A204.1 (cell line): ENCODE measurements at regions not wholly inside any gene's neighbourhood (a gene's known extent, or its start where the extent isn't known, plus 50 kb on each side); places are given as distances from the start of the nearest gene placed in this dataset.

ENCODE experiments used
- FAIRE-seq: peaks from 2 replicates; lab custom pipeline; 2012; peaks lifted over from hg19 to GRCh38; lab: Jason Lieb, UNC

- no peak for FAIRE-seq
These were observed 244.6 kb upstream of the UBE2E3 start for GRCh38 chr2:180735799-180736198.

- no peak for FAIRE-seq
These were observed 246.0 kb upstream of the UBE2E3 start for GRCh38 chr2:180734382-180734781.

- FAIRE-seq = no peak
These were observed 247.1 kb upstream of the UBE2E3 start for GRCh38 chr2:180733330-180733729.

DNA sequence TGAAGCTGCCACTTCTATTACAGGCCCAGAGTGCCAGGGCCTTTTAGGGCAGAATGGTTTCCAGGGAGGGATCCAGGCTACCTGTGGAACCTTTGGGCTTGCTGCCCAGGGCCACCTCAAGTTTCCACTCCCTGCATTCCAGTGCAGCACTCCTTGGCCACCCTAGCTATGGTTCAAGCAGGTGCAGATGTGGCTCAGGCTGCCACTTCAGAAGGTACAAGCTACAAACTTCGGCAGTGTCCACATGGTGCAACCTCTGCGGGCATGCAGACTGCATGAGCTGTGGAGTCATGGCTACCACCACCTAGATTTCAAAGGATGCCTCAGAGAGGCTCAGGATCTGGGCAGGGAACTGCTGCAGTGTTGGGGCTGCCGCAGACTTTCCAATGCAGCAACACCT, 248.1 kb upstream of the UBE2E3 start:
- no peak for FAIRE-seq

DNA sequence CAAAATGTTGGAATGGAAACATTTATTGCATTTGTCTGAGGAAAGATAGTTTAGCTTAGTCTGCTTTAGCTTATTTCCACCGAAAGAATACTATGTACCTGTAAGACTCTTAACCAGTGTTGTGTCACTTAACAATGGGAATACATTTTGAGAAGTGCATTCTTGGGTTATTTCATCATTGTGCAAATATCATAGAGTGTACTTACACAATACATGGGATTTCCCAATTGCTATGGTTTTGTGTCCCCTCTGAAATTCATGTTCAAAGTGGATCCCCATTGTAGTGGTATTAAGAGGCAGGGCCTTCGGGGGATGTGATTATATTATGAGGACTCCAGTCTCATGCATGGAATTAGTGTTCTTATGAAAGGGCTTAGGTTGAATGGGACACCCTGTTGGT, 249.4 kb upstream of the UBE2E3 start:
- no peak for FAIRE-seq

- no peak for FAIRE-seq
These were observed 251.4 kb upstream of the UBE2E3 start for GRCh38 chr2:180728928-180729559.

- no peak for FAIRE-seq
These were observed 256.7 kb upstream of the UBE2E3 start for GRCh38 chr2:180723712-180724111.

GRCh38 chr2:180722551-180723239, 257.7 kb upstream of the UBE2E3 start:
- FAIRE-seq = no peak

GRCh38 chr2:180720829-180721228, 259.6 kb upstream of the UBE2E3 start:
- FAIRE-seq = no peak

- FAIRE-seq = no peak
These were observed 262.8 kb upstream of the UBE2E3 start for GRCh38 chr2:180717588-180717987.

- FAIRE-seq = no peak
These were observed 263.9 kb upstream of the UBE2E3 start for GRCh38 chr2:180716186-180717180.

GRCh38 chr2:180715044-180715443, 265.4 kb upstream of the UBE2E3 start:
- FAIRE-seq = no peak

DNA sequence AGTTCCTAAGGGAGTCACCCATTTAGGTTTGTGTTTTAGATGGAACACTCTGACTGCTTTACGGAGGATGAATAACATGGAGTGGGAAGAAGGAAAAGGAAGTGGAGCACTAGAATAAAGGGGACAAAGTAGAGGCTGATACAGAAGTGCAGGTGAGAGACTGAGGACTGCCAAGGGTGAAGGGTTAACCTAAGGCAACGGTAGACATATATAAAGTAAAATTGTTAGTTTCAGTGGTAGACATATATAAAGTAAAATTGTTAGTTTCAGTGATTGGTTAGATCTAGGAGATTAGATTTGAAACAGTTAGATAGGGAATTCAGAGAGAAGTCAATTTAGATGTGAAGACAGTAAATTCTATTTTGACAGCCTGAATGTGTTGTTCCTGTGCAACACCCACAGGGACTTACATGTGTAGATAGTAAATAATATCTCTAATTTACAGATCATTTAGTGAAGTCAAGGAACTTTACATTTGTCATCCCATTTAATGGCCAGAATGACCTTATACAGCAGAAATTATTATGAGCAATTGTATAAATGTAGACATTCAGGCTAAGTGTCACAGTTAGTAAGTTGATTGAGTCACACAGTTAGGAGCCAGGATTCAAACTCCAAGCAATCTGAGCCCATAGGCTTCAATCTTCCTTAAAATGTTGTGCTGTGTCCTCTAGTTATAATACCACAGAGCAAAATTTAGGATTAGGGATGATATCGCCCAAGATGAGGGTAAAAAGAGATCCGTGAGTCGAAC, 270.8 kb upstream of the UBE2E3 start:
- no peak for FAIRE-seq

DNA sequence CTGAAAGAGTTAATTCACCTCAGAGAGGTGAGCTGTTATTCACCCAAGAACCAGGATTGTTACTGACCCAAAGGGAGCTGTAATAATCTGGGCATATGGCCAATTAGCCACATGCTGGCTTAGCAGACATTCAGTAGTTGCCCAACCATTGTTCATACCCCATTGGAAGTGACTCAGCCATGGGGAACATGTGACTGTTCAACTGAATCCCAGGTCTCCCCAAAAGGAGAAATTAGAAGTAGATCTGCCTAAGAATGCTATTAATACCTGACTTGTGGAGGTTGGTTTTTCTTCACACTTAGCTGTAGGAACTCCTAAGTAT, 272.6 kb upstream of the UBE2E3 start:
- no peak for FAIRE-seq

- FAIRE-seq = no peak
These were observed 273.1 kb upstream of the UBE2E3 start for GRCh38 chr2:180707175-180707883.

DNA sequence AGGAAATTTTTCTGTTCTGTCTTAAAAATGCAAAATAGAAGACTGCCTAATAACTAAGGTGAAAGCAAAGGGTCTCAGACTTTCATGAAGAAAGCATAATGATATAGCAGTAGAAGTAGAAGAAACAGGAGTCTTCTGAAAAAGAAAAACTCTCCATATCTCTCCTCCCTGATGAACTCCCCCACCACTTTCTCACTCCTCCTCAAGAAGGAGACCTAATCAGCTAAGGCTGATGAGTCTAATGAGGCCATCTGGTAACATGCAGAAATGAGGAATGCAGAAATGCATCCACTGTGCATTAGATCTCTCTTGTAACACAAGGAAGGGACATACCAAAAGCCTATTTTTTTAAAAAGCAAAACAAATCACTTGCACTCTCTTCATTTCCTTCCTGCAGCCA, 273.7 kb upstream of the UBE2E3 start:
- no peak for FAIRE-seq

DNA sequence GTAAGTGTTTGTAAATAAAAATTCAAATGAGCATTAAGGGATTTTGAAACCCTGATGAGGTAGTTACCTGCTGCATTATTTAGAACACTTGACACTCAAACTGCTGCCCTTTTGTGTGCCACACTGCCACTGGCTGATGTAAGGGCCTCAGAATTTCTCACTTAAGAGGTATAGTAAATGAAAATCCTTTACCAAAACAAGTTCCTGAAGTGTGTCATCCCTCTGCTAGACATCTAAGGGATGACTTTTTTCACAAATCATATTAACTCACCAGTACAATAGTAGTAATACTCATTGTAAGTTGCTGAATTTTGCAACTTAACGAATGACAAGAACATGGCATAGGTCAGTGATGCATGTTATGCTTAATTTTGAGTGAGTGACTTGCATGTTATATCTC, 274.9 kb upstream of the UBE2E3 start:
- no peak for FAIRE-seq

GRCh38 chr2:180705122-180705521, 275.3 kb upstream of the UBE2E3 start:
- no peak for FAIRE-seq

DNA sequence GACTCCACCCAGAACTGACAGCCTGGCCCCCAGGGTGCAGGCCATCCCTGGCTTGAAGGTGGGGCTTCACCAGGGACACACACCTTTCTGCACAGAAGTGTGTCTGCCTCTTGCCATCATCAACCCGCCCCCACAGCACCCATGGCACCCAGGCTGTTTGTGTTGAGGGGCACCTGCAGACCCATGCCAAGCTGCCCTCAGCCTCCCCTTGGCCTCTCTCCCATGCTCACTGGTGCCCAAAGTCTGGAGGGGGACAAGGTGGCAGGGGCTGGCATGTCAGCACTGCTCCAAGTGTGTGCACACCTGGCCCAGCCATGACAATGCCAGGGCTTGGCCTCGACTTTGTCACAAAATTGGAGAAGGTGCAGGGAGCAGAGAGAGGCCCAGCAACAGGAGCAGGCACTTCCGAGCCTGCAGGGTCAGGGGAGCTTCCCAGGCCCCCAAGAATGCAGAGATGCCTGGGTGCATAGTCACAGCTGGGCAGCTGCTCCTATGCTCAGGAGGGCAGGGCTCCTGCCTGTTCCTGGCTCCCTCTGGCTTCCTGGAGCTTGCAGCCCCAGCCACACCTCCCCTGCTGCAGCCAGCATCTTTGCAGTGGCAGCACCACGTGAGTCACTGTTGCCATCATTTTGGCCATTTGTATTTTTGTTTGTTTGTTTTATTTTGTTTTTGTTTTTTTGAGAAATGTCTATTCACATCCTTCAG, 280.6 kb upstream of the UBE2E3 start:
- FAIRE-seq = no peak

DNA sequence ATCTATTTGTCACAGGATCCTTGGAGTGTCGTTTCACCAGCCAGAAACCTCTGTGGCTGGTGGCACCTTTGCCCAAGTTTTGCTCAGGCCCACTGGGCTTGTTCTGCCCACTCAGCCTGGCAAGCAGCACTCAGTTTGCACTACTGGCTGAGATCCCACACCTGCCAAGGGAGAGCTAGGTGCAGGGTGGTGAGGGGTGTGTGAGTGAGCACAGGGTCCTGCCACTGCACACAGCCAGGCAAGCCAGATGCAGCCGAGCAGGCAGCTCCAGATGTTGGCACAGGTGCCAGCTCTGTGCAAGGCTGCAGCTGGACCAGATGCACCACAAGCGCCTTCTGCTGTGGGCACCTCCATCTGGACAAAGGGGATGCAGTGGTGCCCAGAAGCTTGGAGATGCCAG, 281.7 kb upstream of the UBE2E3 start:
- no peak for FAIRE-seq
